ENCODE measurements at regions not wholly inside any gene's neighbourhood (a gene's known extent, or its start where the extent isn't known, plus 50 kb on each side); places are given as distances from the start of the nearest gene placed in this dataset.

- no peak for TF ChIP-seq CTCF (IDR thresholded peaks at IDR 0.05)
- H3K4me1 ChIP-seq (ENCODE audit: low read depth): no peaks in the 10 kb centered on the region
- H3K9me3 ChIP-seq: peaks cover 19% of the 10 kb centered on the region
- intact Hi-C loops (cut with DNase I, micrococcal nuclease): no loop called here
- ATAC-seq (no peak), DNase-seq (no peak)
- no peak overlapping the region for H3K4me3 ChIP-seq
- no peaks in the 10 kb centered on the region for H3K36me3 ChIP-seq (ENCODE audit: low read depth)
These were observed 154.5 kb upstream of the C11orf87 start for GRCh38 chr11:109267293-109268095.

- ATAC-seq: no peak
- no peak for TF ChIP-seq CTCF (IDR thresholded peaks at IDR 0.05)
- H3K4me3 ChIP-seq: no peak overlapping the region
- H3K9me3 ChIP-seq: peaks cover 5% of the 10 kb centered on the region
- H3K4me1 ChIP-seq (ENCODE audit: low read depth): no peaks in the 10 kb centered on the region
- H3K36me3 ChIP-seq (ENCODE audit: low read depth): no peaks in the 10 kb centered on the region
- intact Hi-C loops (cut with DNase I, micrococcal nuclease): no loop called here
- DNase-seq: no peak
These were observed 146.1 kb upstream of the C11orf87 start for GRCh38 chr11:109275931-109276330.

GRCh38 chr11:109285465-109285864, 136.5 kb upstream of the C11orf87 start:
- TF ChIP-seq CTCF (IDR thresholded peaks at IDR 0.05): no peak
- no peak for DNase-seq
- no peaks in the 10 kb centered on the region for H3K4me1 ChIP-seq (ENCODE audit: low read depth)
- no peak overlapping the region for H3K4me3 ChIP-seq
- intact Hi-C loops (cut with DNase I, micrococcal nuclease): no loop called here
- no peak for ATAC-seq
- no peaks in the 10 kb centered on the region for H3K36me3 ChIP-seq (ENCODE audit: low read depth)
- H3K9me3 ChIP-seq: peaks cover 5% of the 10 kb centered on the region

GRCh38 chr11:109291553-109291952, 130.4 kb upstream of the C11orf87 start:
- DNase-seq (no peak), ATAC-seq (no peak)
- no peaks in the 10 kb centered on the region for H3K9me3 ChIP-seq
- no peak overlapping the region for H3K4me3 ChIP-seq
- H3K36me3 ChIP-seq (ENCODE audit: low read depth): no peaks in the 10 kb centered on the region
- intact Hi-C loops (cut with DNase I, micrococcal nuclease): no loop called here
- no peak for TF ChIP-seq CTCF (IDR thresholded peaks at IDR 0.05)
- no peaks in the 10 kb centered on the region for H3K4me1 ChIP-seq (ENCODE audit: low read depth)

- Histone ChIP-seq H3K4me1 (ENCODE audit: low read depth) (no peaks in the 10 kb centered on the region), H3K9me3 (no peaks in the 10 kb centered on the region), H3K4me3 (no peak overlapping the region), H3K36me3 (ENCODE audit: low read depth) (no peaks in the 10 kb centered on the region)
- DNase-seq (no peak), ATAC-seq (no peak)
- intact Hi-C loops (cut with DNase I, micrococcal nuclease): no loop called here
- TF ChIP-seq CTCF (IDR thresholded peaks at IDR 0.05): no peak
These were observed 123.1 kb upstream of the C11orf87 start for GRCh38 chr11:109298865-109299264.
